Non-pigmented ciliary epithelial cell (primary cell): ENCODE measurements at regions not wholly inside any gene's neighbourhood (a gene's known extent, or its start where the extent isn't known, plus 50 kb on each side); places are given as distances from the start of the nearest gene placed in this dataset.
A peak's percentile ranks its signal among the peaks of the same experiment; 100 is the strongest.
"Not testable (repeated sequence)": the region's sequence is repeated elsewhere in the genome, so short reads cannot be mapped to it uniquely, and the experiment has no call there.

Experiments used
- DNase-seq: peaks from one replicate; pipeline ENCODE4 v3.0.0-alpha.2; 2010; ENCODE audit warnings: low read depth

- no peak for DNase-seq
These were observed 1527.8 kb downstream of the STIM2 start for GRCh38 chr4:28388471-28388870.

- peak; percentile 36 for DNase-seq
These were observed 1531.2 kb downstream of the STIM2 start for GRCh38 chr4:28391877-28392276.

- DNase-seq, result no peak
These were observed 1542.1 kb downstream of the STIM2 start for GRCh38 chr4:28402751-28403150.

GRCh38 chr4:28421221-28421620, 1560.6 kb downstream of the STIM2 start:
- no peak for DNase-seq

GRCh38 chr4:28426251-28426650, 1565.6 kb downstream of the STIM2 start:
- DNase-seq, result no peak

- DNase-seq, result peak; percentile 15
These were observed 1566.9 kb downstream of the STIM2 start for GRCh38 chr4:28427306-28428085.

- DNase-seq, result no peak
These were observed 1571.8 kb downstream of the STIM2 start for GRCh38 chr4:28432348-28433025.

- no peak for DNase-seq
These were observed 1574.7 kb downstream of the STIM2 start for GRCh38 chr4:28435314-28435713.

GRCh38 chr4:28436191-28437080, 1575.8 kb downstream of the STIM2 start:
- DNase-seq, result no peak

- DNase-seq, result no peak
These were observed 1582.7 kb downstream of the STIM2 start for GRCh38 chr4:28443371-28443770.

GRCh38 chr4:28443801-28444412, 1583.3 kb downstream of the STIM2 start:
- DNase-seq, result no peak

- no peak for DNase-seq
These were observed 1584.3 kb downstream of the STIM2 start for GRCh38 chr4:28444886-28445496.

- DNase-seq, result no peak
These were observed 1588.4 kb downstream of the STIM2 start for GRCh38 chr4:28449085-28449484.

GRCh38 chr4:28451346-28451745, 1590.7 kb downstream of the STIM2 start:
- no peak for DNase-seq

GRCh38 chr4:28462766-28463700, 1602.4 kb downstream of the STIM2 start:
- DNase-seq, result no peak

- no peak for DNase-seq
These were observed 1604.2 kb downstream of the STIM2 start for GRCh38 chr4:28464823-28465222.

GRCh38 chr4:28466886-28467285, 1606.2 kb downstream of the STIM2 start:
- DNase-seq, result not testable (repeated sequence)

- no peak for DNase-seq
These were observed 1608.7 kb downstream of the STIM2 start for GRCh38 chr4:28469387-28469786.

GRCh38 chr4:28469886-28470285, 1609.2 kb downstream of the STIM2 start:
- DNase-seq, result no peak

GRCh38 chr4:28475381-28475780, 1614.7 kb downstream of the STIM2 start:
- no peak for DNase-seq

- DNase-seq, result no peak
These were observed 1619.0 kb downstream of the STIM2 start for GRCh38 chr4:28479666-28480065.
